Endothelial cell of umbilical vein (primary cell): ENCODE measurements at regions not wholly inside any gene's neighbourhood (a gene's known extent, or its start where the extent isn't known, plus 50 kb on each side); places are given as distances from the start of the nearest gene placed in this dataset.

Source experiments
- BruUV-seq: library from RNA; stranded (reverse); fragments of 400-500 nt; replicated peaks from 2 replicates; lab custom pipeline; 2021; lab: Mats Ljungman, UMichigan
- CTCF ChIA-PET: fragments of 300-600, 350-600 bp; sonication (Branson Sonifier 250); formaldehyde crosslinking; loops from one replicate; lab custom pipeline; 2021; ENCODE audit warnings: antibody characterized with exemption, inconsistent platforms; lab: Charles Lee
- POLR2A ChIA-PET: fragments of 300-600, 350-600 bp; sonication (Branson Sonifier 250); formaldehyde crosslinking; loops from one replicate; lab custom pipeline; 2021; ENCODE audit warnings: antibody characterized with exemption, inconsistent platforms; lab: Charles Lee
- DNase-seq: peaks from one replicate; pipeline ENCODE4 v3.0.0-alpha.2; 2011; ENCODE audit warnings: low read depth, low spot score
- FAIRE-seq: peaks from 2 replicates; lab custom pipeline; 2011; peaks lifted over from hg19 to GRCh38; lab: Jason Lieb, UNC
- H2AFZ ChIP-seq: 2 replicates; pipeline ENCODE4 v1.6.0; 2012; ENCODE audit warnings: low read depth, low read length, control low read depth, inconsistent platforms
- H3K27ac ChIP-seq: 2 replicates; pipeline ENCODE4 v1.5.1; 2011; ENCODE audit warnings: low read depth, mild to moderate bottlenecking, control low read depth, low read length, moderate library complexity; ENCODE audit not compliant: insufficient read depth
- H3K27me3 ChIP-seq, 2 experiments: 2 replicates each; pipeline versions ENCODE4 v1.6.0 to v1.6.1; 2011; ENCODE audit warnings: low read length in 2 of 2, mixed read lengths in 1 of 2; ENCODE audit not compliant: control insufficient read depth in 2 of 2, insufficient read depth in 2 of 2
- H3K36me3 ChIP-seq, 2 experiments: 2 replicates in 1 of 2; 3 replicates in 1 of 2; pipeline ENCODE4 v1.5.1; 2011; ENCODE audit warnings: low read length in 2 of 2, mild to moderate bottlenecking in 1 of 2, moderate library complexity in 1 of 2; ENCODE audit not compliant: control insufficient read depth in 2 of 2, insufficient read depth in 2 of 2; ENCODE audit errors: extremely low read depth in 1 of 2
- H3K4me1 ChIP-seq: 3 replicates; pipeline ENCODE4 v1.5.1; 2011; ENCODE audit warnings: mild to moderate bottlenecking, low read length; ENCODE audit not compliant: control insufficient read depth, insufficient read depth; ENCODE audit errors: extremely low read depth
- H3K4me2 ChIP-seq: 2 replicates; pipeline ENCODE4 v1.6.1; 2011; ENCODE audit warnings: low read length, control low read depth, mixed read lengths; ENCODE audit not compliant: insufficient read depth
- H3K4me3 ChIP-seq, 3 experiments: fragments of 200-600 bp in 1 of 3; sonication (generic), shearing (Covaris generic) in 1 of 3; replicated peaks in 1 of 3; 2 replicates each; pipeline ENCODE4 v1.5.1; 2011 to 2016; ENCODE audit warnings: control low read depth in 3 of 3, low read length in 3 of 3, mild to moderate bottlenecking in 2 of 3, inconsistent platforms in 1 of 3, low read depth in 1 of 3, moderate library complexity in 1 of 3; ENCODE audit not compliant: insufficient read depth in 1 of 3
- H3K79me2 ChIP-seq: 2 replicates; pipeline ENCODE4 v1.6.0; 2012; ENCODE audit warnings: low read length, inconsistent platforms; ENCODE audit not compliant: control insufficient read depth, insufficient read depth
- H3K9ac ChIP-seq: replicated peaks from 2 replicates; pipeline ENCODE3; 2011; ENCODE audit warnings: low read length, control low read depth; ENCODE audit not compliant: insufficient read depth; ENCODE audit errors: extremely low read depth
- H3K9me1 ChIP-seq: replicated peaks from 3 replicates; pipeline ENCODE4 v1.6.0; 2011; ENCODE audit warnings: mild to moderate bottlenecking, low read length; ENCODE audit not compliant: control insufficient read depth, insufficient read depth; ENCODE audit errors: extremely low read depth
- H3K9me3 ChIP-seq: replicated peaks from 2 replicates; pipeline ENCODE4 v1.5.1; 2012; ENCODE audit warnings: low read length, inconsistent platforms; ENCODE audit not compliant: control insufficient read depth, insufficient read depth
- H4K20me1 ChIP-seq: replicated peaks from 2 replicates; pipeline ENCODE3; 2011; ENCODE audit warnings: mild to moderate bottlenecking, low read length; ENCODE audit not compliant: control insufficient read depth, insufficient read depth; ENCODE audit errors: extremely low read depth
- EZH2 ChIP-seq: IDR thresholded peaks from 2 replicates; pipeline ENCODE4 v1.6.1; 2012; ENCODE audit warnings: borderline replicate concordance, low read depth, mild to moderate bottlenecking, moderate library complexity, low read length, inconsistent platforms; ENCODE audit not compliant: severe bottlenecking
- FOS ChIP-seq: IDR thresholded peaks from 2 replicates; pipeline ENCODE4 v1.6.1; 2011; ENCODE audit warnings: mild to moderate bottlenecking, low read length, moderate library complexity, borderline replicate concordance; ENCODE audit not compliant: insufficient read depth
- GATA2 ChIP-seq: IDR thresholded peaks from 2 replicates; pipeline ENCODE4 v1.7.0; 2011; ENCODE audit warnings: low read depth, mild to moderate bottlenecking, moderate library complexity, mixed read lengths, low read length; ENCODE audit not compliant: insufficient read length, insufficient read depth
- JUN ChIP-seq: IDR thresholded peaks from 2 replicates; pipeline ENCODE4 v1.6.1; 2011; ENCODE audit warnings: borderline replicate concordance, low read depth; ENCODE audit not compliant: insufficient read length, insufficient read depth
- MYC ChIP-seq: IDR thresholded peaks from one replicate; pipeline ENCODE4 v1.6.1; 2011; ENCODE audit warnings: mild to moderate bottlenecking, low read depth, low read length
- POLR2A ChIP-seq: IDR thresholded peaks from 2 replicates; pipeline ENCODE4 v1.6.1; 2012; ENCODE audit warnings: low read depth, mild to moderate bottlenecking, control low read depth, low read length
- POLR2AphosphoS5 ChIP-seq: IDR thresholded peaks from 2 replicates; pipeline ENCODE4 v1.6.1; 2012; ENCODE audit warnings: low read depth, mild to moderate bottlenecking, control low read depth, low read length, moderate library complexity; ENCODE audit not compliant: insufficient read depth
- dilution Hi-C: fragments of 300-500 bp; cut with MboI; formaldehyde crosslinking; loops from one replicate; pipeline ENCODE4 v1.15.0; 2019; ENCODE audit warnings: low sequenced_read_pairs; ENCODE audit not compliant: extremely low pct_ligation_motif_present
- intact Hi-C: fragments of 100-400 bp; cut with micrococcal nuclease; formaldehyde crosslinking; loops from one replicate; pipeline ENCODE4 v1.10.0; 2022
- TF ChIP-seq, protein P1 (sequence below), 2 donors: IDR thresholded peaks; 1 replicate in 1 of 2; 2 replicates in 1 of 2; pipeline ENCODE4 v1.5.1; 2011; ENCODE audit warnings: low read length in 2 of 2, mild to moderate bottlenecking in 2 of 2, moderate library complexity in 2 of 2, control low read depth in 1 of 2, inconsistent platforms in 1 of 2, low read depth in 1 of 2; ENCODE audit not compliant: insufficient read depth in 1 of 2; ENCODE audit errors: extremely low read depth in 1 of 2
- TF ChIP-seq, protein P2 (sequence below): IDR thresholded peaks from 2 replicates; pipeline ENCODE4 v1.6.1; 2011; ENCODE audit not compliant: insufficient read depth, insufficient read length

DNA sequence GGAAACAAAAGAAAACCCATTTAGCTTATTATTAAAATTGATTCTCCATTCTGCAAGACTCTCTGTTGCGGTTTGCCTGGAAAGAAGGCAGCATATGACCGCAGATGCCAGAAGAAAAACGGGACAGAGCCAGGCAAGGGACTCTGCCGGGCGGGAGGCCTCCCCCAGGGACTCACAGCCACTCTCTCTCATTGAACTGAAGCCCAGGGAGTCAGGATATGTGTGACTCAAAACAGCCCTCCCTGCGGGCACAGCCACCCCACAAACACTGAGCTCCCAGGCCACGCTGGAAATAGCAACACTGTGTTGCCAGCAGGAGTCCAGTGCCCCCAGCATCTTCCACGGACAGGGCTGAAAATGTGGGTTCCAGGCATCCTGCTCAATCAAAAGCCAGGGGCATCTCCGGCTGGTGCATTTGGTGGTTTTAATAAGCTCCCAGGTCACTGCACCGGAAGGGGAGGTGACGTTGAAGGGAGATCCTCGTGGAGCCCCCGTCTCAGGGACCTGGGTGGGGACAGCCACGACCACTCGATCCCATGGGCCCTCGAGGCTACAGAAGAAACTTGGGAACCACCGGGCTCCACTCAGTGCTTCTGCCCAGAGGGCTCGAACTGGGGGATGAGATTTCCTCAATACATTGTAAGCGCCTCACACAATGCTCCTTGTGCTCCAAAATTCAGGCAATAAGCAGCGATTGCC lies 624.5 kb downstream of the TBC1D22A start:
- dilution Hi-C loops (no loop called here), intact Hi-C loops (no loop called here)
- DNase-seq (no peak), FAIRE-seq (no peak)
- Histone ChIP-seq H3K4me2 (no peak overlapping the region), H3K9ac (no peak overlapping the region), H3K9me1 (no peaks in the 10 kb centered on the region), H2AFZ (no peak overlapping the region), H3K79me2 (no peaks in the 10 kb centered on the region), H3K36me3 (no peaks in the 10 kb centered on the region), H3K4me3 (no peak overlapping the region), H3K9me3 (no peaks in the 10 kb centered on the region), H3K4me1 (no peaks in the 10 kb centered on the region), H3K27me3 (no peaks in the 10 kb centered on the region), H4K20me1 (no peaks in the 10 kb centered on the region), H3K27ac (no peak overlapping the region)
- BruUV-seq, result no TSS peak
- ChIA-PET CTCF (no interaction called here), POLR2A (no interaction called here)
- TF ChIP-seq JUN (no peak), POLR2AphosphoS5 (no peak), GATA2 (no peak), POLR2A (no peak), EZH2 (no peak), MYC (no peak), FOS (no peak)
- TF ChIP-seq, protein P1, sequence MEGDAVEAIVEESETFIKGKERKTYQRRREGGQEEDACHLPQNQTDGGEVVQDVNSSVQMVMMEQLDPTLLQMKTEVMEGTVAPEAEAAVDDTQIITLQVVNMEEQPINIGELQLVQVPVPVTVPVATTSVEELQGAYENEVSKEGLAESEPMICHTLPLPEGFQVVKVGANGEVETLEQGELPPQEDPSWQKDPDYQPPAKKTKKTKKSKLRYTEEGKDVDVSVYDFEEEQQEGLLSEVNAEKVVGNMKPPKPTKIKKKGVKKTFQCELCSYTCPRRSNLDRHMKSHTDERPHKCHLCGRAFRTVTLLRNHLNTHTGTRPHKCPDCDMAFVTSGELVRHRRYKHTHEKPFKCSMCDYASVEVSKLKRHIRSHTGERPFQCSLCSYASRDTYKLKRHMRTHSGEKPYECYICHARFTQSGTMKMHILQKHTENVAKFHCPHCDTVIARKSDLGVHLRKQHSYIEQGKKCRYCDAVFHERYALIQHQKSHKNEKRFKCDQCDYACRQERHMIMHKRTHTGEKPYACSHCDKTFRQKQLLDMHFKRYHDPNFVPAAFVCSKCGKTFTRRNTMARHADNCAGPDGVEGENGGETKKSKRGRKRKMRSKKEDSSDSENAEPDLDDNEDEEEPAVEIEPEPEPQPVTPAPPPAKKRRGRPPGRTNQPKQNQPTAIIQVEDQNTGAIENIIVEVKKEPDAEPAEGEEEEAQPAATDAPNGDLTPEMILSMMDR (IDR thresholded peaks at IDR 0.05; ENCODE audit: extremely low read depth in 1 of 2, insufficient read depth in 1 of 2, low read depth in 1 of 2, low read length in 2 of 2), result no peak
- TF ChIP-seq, protein P2, sequence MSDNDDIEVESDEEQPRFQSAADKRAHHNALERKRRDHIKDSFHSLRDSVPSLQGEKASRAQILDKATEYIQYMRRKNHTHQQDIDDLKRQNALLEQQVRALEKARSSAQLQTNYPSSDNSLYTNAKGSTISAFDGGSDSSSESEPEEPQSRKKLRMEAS, result no peak
